Esophagus muscularis mucosa (tissue), 4 donors: ENCODE measurements at regions not wholly inside any gene's neighbourhood (a gene's known extent, or its start where the extent isn't known, plus 50 kb on each side); places are given as distances from the start of the nearest gene placed in this dataset.

Experiments
- EP300 ChIP-seq: sonication (generic); formaldehyde crosslinking; IDR thresholded peaks from one replicate; pipeline ENCODE4 v1.6.1; 2017; ENCODE audit warnings: antibody characterized with exemption
- POLR2A ChIP-seq: fragments of 450-650 bp; IDR thresholded peaks from one replicate; pipeline ENCODE4 v1.6.1; 2017; ENCODE audit warnings: antibody characterized with exemption, moderate library complexity, mild to moderate bottlenecking, low read depth
- TF ChIP-seq, protein P1 (sequence below), 3 experiments: fragments of 200-600 bp in 2 of 3; fragments of 450-650 bp in 1 of 3; sonication (generic) in 2 of 3; IDR thresholded peaks; one replicate each; pipeline ENCODE4 v1.5.1; 2017 to 2019; ENCODE audit warnings: antibody characterized with exemption in 3 of 3, mild to moderate bottlenecking in 2 of 3, moderate library complexity in 1 of 3

DNA sequence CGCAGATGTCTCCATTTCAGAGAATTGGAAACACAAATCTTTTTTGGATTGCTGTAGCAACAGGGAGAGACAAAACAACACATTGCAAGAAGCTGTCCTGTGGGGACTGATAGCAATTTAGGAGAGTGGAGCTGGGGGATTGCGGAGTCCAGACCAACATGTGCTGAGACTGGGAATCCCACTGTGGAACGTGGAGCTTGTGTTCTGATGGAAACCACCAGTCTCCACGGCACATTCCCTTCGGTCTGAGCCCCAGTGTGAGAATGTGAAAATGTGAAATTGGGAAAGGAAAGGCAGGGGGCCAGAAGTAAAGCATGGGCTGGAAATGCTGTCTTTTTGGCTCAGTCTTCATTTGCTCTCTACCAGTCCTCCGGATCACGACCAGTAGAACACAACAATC, 348.8 kb upstream of the TNC start:
- TF ChIP-seq, protein P1, sequence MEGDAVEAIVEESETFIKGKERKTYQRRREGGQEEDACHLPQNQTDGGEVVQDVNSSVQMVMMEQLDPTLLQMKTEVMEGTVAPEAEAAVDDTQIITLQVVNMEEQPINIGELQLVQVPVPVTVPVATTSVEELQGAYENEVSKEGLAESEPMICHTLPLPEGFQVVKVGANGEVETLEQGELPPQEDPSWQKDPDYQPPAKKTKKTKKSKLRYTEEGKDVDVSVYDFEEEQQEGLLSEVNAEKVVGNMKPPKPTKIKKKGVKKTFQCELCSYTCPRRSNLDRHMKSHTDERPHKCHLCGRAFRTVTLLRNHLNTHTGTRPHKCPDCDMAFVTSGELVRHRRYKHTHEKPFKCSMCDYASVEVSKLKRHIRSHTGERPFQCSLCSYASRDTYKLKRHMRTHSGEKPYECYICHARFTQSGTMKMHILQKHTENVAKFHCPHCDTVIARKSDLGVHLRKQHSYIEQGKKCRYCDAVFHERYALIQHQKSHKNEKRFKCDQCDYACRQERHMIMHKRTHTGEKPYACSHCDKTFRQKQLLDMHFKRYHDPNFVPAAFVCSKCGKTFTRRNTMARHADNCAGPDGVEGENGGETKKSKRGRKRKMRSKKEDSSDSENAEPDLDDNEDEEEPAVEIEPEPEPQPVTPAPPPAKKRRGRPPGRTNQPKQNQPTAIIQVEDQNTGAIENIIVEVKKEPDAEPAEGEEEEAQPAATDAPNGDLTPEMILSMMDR (IDR thresholded peaks at IDR 0.05): no peak
- TF ChIP-seq EP300: no peak
- no peak for TF ChIP-seq POLR2A
